Thymus (tissue), 11 donors: ENCODE measurements at regions not wholly inside any gene's neighbourhood (a gene's known extent, or its start where the extent isn't known, plus 50 kb on each side); places are given as distances from the start of the nearest gene placed in this dataset.

ENCODE experiments used
- DNase-seq, 9 donors: peaks; one replicate each; pipeline ENCODE4 v3.0.0-alpha.2; 2013; ENCODE audit warnings: low spot score in 9 of 9, low read depth in 6 of 9, missing footprints in 1 of 9
- H3K27ac ChIP-seq, 2 donors: one replicate each; pipeline ENCODE4 v1.5.1; 2013; ENCODE audit warnings: control low read depth in 1 of 2, low read depth in 1 of 2, low read length in 1 of 2, mild to moderate bottlenecking in 1 of 2, moderate library complexity in 1 of 2
- H3K27me3 ChIP-seq, 2 donors: one replicate each; pipeline ENCODE4 v1.5.1; 2013; ENCODE audit warnings: low read length in 1 of 2; ENCODE audit not compliant: control insufficient read depth in 2 of 2, insufficient read depth in 1 of 2
- H3K36me3 ChIP-seq, 2 donors: one replicate each; pipeline ENCODE4 v1.5.1; 2013; ENCODE audit warnings: low read length in 1 of 2, mild to moderate bottlenecking in 1 of 2, moderate library complexity in 1 of 2; ENCODE audit not compliant: control insufficient read depth in 2 of 2, insufficient read depth in 2 of 2
- H3K4me1 ChIP-seq, 2 donors: one replicate each; pipeline ENCODE4 v1.5.1; 2013; ENCODE audit warnings: low read length in 2 of 2; ENCODE audit not compliant: control insufficient read depth in 2 of 2, insufficient read depth in 2 of 2
- H3K4me3 ChIP-seq, 2 donors: one replicate each; pipeline ENCODE4 v1.5.1; 2013; ENCODE audit warnings: low read length in 2 of 2, control low read depth in 1 of 2, mild to moderate bottlenecking in 1 of 2
- H3K9me3 ChIP-seq, 2 donors: one replicate each; pipeline ENCODE4 v1.5.1; 2013; ENCODE audit warnings: low read length in 1 of 2, mild to moderate bottlenecking in 1 of 2; ENCODE audit not compliant: control insufficient read depth in 2 of 2, insufficient read depth in 1 of 2
- WGBS: extraction: QIAGEN DNeasy Blood & Tissue Kit; methylation state at CpG from one replicate; pipeline ENCODE4 v1.1.7; 2013; 5-methylcytosine and 5-hydroxymethylcytosine counted together
- donor health status: healthy.

DNA sequence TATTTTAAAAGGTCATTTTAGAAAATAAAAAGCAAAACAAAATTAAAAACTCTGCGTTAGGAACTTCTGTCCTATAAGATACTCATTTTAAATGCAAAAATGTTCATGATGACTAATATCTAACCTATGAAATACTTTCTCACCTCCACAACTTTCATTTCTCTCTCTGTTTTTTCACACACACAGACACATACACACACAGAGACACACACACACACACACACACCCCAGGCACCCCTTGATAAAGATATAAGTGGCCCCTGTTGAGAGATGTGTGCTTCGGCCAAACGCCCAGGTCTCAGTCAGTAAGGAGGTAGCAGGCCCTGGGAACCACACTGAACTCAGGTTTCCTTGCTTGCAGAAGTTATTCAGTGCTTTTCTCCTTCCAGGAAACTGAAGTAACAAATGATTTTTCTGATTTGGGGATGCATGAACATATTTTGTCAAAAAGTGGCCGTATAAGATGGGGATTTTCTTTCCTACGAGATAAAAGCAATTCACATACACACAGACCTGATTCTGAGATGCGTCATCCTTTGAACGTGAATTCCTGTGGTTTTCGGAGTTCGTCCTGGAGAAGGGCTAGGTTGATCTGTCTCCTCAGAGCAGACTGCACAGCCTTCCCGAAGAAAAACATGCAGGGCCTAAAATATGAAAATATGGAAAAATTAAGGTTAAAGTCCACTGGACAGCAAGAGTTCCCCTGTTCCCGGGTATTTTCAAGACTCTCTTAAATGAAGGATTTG lies 306.8 kb upstream of the FOXQ1 start:
- Histone ChIP-seq H3K4me1 (no peaks in the 10 kb centered on the region), H3K9me3 (peaks cover 0 to 1% of the 10 kb centered on the region in 2 donors), H3K4me3 (no peak overlapping the region), H3K36me3 (no peaks in the 10 kb centered on the region), H3K27me3 (no peaks in the 10 kb centered on the region), H3K27ac (no peak overlapping the region)
- no peak for DNase-seq
- WGBS = 91% methylated on average over 11 of the region's 11 CpGs

DNA sequence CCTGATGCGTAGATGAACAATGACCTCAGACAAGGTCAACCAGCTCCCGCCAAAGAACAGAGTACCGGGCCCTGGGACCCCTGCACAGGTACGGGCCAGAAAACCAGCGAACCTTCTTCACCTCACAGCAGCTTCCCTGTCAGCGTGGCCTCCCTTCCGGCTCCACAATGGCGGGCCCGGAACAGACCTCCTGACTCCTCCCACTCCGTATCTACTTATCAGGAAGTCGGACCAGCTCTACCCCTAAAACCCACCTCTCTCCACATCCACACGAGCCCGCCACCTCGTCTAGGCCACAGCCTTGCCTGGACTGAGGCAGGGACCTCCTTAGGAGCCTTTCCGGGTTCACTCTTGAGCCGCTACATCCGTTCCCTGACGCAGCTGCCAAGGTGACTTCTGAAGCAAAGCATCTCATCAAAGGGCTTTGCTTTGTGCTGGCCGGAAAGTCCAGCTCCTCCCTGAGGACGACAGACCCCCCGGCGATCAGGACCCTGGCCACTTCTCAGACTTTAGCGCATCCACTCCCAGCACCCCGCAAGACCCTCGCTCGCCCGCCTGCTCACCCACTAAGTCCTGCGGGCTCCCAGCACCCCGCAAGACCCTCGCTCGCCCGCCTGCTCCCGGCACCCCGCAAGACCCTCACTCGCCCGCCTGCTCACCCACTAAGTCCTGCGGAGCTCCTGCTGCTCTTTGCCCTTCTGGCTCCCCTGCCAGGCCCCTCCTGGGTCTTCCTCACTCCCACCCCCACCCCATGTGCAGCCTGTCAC lies 308.3 kb upstream of the FOXQ1 start:
- DNase-seq = no peak
- Histone ChIP-seq H3K27me3 (no peaks in the 10 kb centered on the region), H3K9me3 (peaks cover 0 to 1% of the 10 kb centered on the region in 2 donors), H3K4me1 (no peaks in the 10 kb centered on the region), H3K27ac (no peak overlapping the region), H3K4me3 (no peak overlapping the region), H3K36me3 (no peaks in the 10 kb centered on the region)
- WGBS = 97% methylated on average over 37 of the region's 37 CpGs

DNA sequence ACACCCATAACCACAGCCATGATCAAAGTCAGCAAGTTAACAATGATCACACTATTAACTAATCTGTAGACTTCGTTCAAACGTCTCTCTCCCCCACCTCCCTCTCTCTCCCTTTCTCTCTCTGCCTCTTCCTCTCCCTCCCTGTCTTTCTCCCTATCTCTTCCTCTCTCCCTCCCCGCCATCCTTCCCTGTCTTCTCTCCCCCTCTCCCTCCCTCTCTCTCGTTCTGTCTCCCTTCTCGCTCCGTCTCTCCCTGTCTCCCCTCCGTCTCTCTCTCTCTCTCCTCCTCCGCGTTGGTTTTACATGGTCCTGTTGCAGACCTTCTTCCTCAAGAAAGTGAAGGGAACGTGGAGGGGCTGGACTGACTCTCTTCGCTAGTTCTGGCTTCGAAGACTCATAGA lies 308.9 kb upstream of the FOXQ1 start:
- peaks cover 0 to 1% of the 10 kb centered on the region in 2 donors for H3K9me3 ChIP-seq
- 94% methylated on average over 12 of the region's 12 CpGs for WGBS
- no peak for DNase-seq
- H3K36me3 ChIP-seq = no peaks in the 10 kb centered on the region
- H3K4me3 ChIP-seq = no peak overlapping the region
- H3K27me3 ChIP-seq = no peaks in the 10 kb centered on the region
- no peak overlapping the region for H3K27ac ChIP-seq
- H3K4me1 ChIP-seq = no peaks in the 10 kb centered on the region

DNA sequence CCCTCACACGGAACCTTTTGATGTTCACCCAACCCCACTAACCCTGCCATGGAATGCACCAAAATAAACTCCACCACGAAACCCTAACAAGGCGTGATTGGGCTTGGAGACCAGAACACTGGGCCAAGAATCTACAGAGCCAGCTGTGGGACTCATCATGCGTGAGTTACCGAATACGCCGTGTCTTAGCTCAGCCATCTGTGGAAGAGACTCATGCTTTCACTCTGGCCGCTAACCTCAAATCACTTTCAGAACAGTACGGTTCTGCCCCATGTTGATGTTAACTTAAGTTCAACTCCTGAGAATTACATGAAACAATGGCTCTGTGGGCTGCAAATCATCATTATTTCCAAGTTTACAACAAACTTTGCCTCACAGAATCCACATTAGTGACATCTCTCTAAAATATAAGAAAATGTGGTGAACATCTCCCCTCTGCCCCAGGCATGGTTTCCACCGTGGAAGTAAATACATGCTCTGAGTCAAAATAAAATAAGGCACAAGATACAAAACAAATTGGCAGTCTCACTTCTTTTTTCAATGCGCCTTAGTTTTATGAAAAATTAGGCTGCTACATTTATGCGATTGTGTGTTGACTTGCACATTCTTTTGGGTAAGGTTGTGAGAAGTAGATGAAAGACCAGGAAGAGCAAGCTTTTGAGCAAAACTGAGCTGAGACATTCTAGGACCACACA lies 308.9 kb upstream of the EXOC2 start:
- Histone ChIP-seq H3K9me3 (peaks cover 0 to 1% of the 10 kb centered on the region in 2 donors), H3K27me3 (no peaks in the 10 kb centered on the region), H3K4me1 (no peaks in the 10 kb centered on the region), H3K4me3 (no peak overlapping the region), H3K27ac (no peak overlapping the region), H3K36me3 (no peaks in the 10 kb centered on the region)
- no peak for DNase-seq
- WGBS = 89% methylated on average over 12 of the region's 12 CpGs

DNA sequence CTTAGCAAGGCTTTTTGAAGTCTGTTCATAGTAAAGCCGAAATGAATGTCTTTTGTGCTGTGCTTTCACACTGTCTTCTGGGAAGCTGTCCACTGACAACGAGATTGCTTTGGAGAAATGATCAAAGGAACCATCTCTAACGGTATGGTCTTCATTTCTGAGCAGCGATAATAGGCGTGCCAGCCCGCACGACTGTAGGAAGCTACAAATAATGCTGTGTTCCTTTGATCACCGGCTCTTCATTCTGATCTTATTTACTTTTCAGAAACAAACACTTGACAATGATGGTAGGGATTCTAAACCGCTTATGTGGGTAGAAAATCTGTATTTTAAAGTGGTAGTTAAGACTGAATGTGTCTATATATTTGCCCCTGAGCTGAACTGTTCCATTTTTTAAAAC lies 306.6 kb upstream of the EXOC2 start:
- no peaks in the 10 kb centered on the region for H3K36me3 ChIP-seq
- no peaks in the 10 kb centered on the region for H3K4me1 ChIP-seq
- H3K4me3 ChIP-seq = no peak overlapping the region
- H3K27me3 ChIP-seq = no peaks in the 10 kb centered on the region
- WGBS = 94% methylated on average over 9 of the region's 9 CpGs
- no peak for DNase-seq
- H3K27ac ChIP-seq = no peak overlapping the region
- H3K9me3 ChIP-seq = peaks cover 0 to 1% of the 10 kb centered on the region in 2 donors

DNA sequence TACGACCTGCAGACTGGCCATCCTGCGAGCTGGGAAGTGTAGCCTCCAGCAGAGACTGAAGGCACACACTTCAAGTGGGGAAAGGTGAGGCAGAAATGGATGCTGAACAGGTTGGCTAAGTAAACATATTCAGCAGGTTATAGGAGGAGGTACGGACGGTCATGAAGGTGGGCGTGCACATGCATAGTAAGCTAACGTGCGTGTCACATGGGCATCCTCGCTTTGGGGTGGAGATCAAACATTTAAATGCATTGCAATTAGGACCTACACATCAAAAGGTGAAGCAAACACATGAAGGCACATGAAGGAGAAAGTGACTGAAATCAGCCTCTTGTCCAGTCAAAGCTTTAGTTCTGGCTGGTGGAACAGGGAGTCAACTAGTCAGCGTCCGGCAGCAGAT lies 305.6 kb upstream of the EXOC2 start:
- Histone ChIP-seq H3K27ac (no peak overlapping the region), H3K36me3 (no peaks in the 10 kb centered on the region), H3K4me1 (no peaks in the 10 kb centered on the region), H3K9me3 (peaks cover 0 to 1% of the 10 kb centered on the region in 2 donors), H3K4me3 (no peak overlapping the region), H3K27me3 (no peaks in the 10 kb centered on the region)
- DNase-seq = no peak
- WGBS = 98% methylated on average over 10 of the region's 10 CpGs

DNA sequence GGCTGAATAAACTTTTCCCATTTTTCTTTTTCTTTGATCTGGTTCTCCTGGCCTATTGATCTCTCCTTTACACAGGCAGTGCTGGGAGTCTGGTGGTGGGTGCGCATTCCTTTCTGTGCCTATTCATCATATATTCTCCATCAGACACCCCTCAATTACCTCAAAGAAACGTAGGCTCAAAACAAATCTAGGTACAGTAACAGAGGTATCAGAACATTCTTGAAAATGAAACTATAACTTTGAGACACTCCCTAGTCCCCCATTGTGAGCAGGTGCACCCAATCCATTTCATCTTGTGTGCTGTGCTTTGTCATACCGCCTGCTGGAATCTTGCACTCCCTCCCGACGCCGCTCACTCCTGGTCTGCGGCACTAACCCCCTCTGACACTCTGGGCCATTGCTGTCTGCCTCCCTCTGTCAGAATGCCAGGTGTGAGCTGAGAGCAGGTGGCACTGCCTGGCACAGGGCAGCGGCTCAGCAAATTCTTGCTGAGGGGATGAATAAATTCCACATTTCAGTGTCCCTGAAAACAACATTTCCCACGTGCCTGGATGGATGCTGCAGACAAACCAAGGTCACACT lies 303.4 kb upstream of the EXOC2 start:
- no peak overlapping the region for H3K27ac ChIP-seq
- no peaks in the 10 kb centered on the region for H3K27me3 ChIP-seq
- no peak overlapping the region for H3K4me3 ChIP-seq
- H3K9me3 ChIP-seq = no peaks in the 10 kb centered on the region
- DNase-seq = no peak
- H3K36me3 ChIP-seq = no peaks in the 10 kb centered on the region
- WGBS = 88% methylated on average over 9 of the region's 9 CpGs
- H3K4me1 ChIP-seq = no peaks in the 10 kb centered on the region

DNA sequence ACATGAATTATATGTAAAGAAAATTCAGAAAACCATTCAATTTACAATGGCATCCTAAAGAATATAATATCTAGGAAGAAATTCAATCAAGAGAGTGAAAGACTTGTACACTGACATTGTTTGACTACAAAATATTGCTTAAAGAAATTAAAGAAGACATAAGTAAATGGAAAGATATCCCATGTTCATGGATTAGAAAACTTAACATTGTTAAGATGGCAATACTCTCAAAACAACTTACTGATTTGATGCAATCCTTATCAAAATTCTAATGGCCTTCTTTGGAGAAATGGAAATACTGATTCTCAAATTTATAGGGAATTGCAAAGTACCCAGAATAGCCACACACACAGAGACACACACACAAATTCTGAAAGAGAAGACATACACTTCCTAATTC lies 298.3 kb upstream of the EXOC2 start:
- Histone ChIP-seq H3K36me3 (no peaks in the 10 kb centered on the region), H3K9me3 (no peaks in the 10 kb centered on the region), H3K27me3 (no peaks in the 10 kb centered on the region), H3K27ac (no peak overlapping the region), H3K4me1 (no peaks in the 10 kb centered on the region), H3K4me3 (no peak overlapping the region)
- DNase-seq = no peak

DNA sequence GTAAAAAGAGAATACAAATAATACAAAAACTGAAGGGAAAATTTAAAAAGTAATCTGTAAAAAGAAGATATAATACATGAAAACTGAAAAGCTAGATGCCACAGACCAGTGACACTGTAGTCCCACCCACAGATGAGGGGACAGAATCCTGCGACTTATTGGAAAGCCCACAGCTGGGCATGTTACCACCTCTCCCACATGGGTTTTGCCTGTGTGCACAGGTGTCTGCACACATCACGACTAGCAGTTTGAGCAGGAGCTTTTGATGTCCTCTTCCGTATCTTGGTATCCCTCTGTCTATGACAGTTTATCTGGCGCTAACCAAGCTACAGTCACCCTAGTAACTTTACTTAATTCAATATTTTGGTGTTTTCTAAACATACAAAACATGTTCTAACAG lies 291.1 kb upstream of the EXOC2 start:
- no peaks in the 10 kb centered on the region for H3K36me3 ChIP-seq
- no peaks in the 10 kb centered on the region for H3K27me3 ChIP-seq
- H3K9me3 ChIP-seq = no peaks in the 10 kb centered on the region
- 92% methylated on average over 4 of the region's 4 CpGs for WGBS
- no peak for DNase-seq
- H3K4me3 ChIP-seq = no peak overlapping the region
- no peak overlapping the region for H3K27ac ChIP-seq
- no peaks in the 10 kb centered on the region for H3K4me1 ChIP-seq
